ENCODE measurements at regions not wholly inside any gene's neighbourhood (a gene's known extent, or its start where the extent isn't known, plus 50 kb on each side); places are given as distances from the start of the nearest gene placed in this dataset.

- POLR2A ChIA-PET: no interaction called here
- no peak for DNase-seq (ENCODE audit: extremely low spot score)
- no peak for TF ChIP-seq CTCF (IDR thresholded peaks at IDR 0.05; ENCODE audit: control extremely low read depth, extremely low read depth, low read depth, missing control alignments)
- CTCF ChIA-PET: no interaction called here
Observed at GRCh38 chrX:122817321-122817955, 366.6 kb upstream of the GRIA3 start.

- ChIA-PET CTCF (no interaction called here), POLR2A (no interaction called here)
- TF ChIP-seq CTCF (IDR thresholded peaks at IDR 0.05; ENCODE audit: control extremely low read depth, extremely low read depth, low read depth, missing control alignments): no peak
- no peak for DNase-seq (ENCODE audit: extremely low spot score)
Observed at GRCh38 chrX:122818068-122818467, 366.0 kb upstream of the GRIA3 start.

GRCh38 chrX:122833230-122833629 lies 350.8 kb upstream of the GRIA3 start:
- ChIA-PET POLR2A (no interaction called here), CTCF (no interaction called here)

GRCh38 chrX:122835886-122836285 lies 348.2 kb upstream of the GRIA3 start:
- ChIA-PET POLR2A (no interaction called here), CTCF (no interaction called here)
- no peak for TF ChIP-seq CTCF (IDR thresholded peaks at IDR 0.05; ENCODE audit: control extremely low read depth, extremely low read depth, low read depth, missing control alignments)
- no peak for DNase-seq (ENCODE audit: extremely low spot score)

More at GRCh38 chrX:122833230-122833629, 350.8 kb upstream of the GRIA3 start:
- no peak for TF ChIP-seq CTCF (IDR thresholded peaks at IDR 0.05; ENCODE audit: control extremely low read depth, extremely low read depth, low read depth, missing control alignments)
- no peak for DNase-seq (ENCODE audit: extremely low spot score)

- ChIA-PET CTCF (no interaction called here), POLR2A (no interaction called here)
- TF ChIP-seq CTCF (IDR thresholded peaks at IDR 0.05; ENCODE audit: control extremely low read depth, extremely low read depth, low read depth, missing control alignments): no peak
- DNase-seq (ENCODE audit: extremely low spot score): no peak
Observed at GRCh38 chrX:122850326-122850725, 333.8 kb upstream of the GRIA3 start.

GRCh38 chrX:122856205-122856604 lies 327.9 kb upstream of the GRIA3 start:
- DNase-seq (ENCODE audit: extremely low spot score): no peak
- POLR2A ChIA-PET: no interaction called here
- no peak for TF ChIP-seq CTCF (IDR thresholded peaks at IDR 0.05; ENCODE audit: control extremely low read depth, extremely low read depth, low read depth, missing control alignments)
- CTCF ChIA-PET: no interaction called here

- TF ChIP-seq CTCF (IDR thresholded peaks at IDR 0.05; ENCODE audit: control extremely low read depth, extremely low read depth, low read depth, missing control alignments): no peak
- no peak for DNase-seq (ENCODE audit: extremely low spot score)
- ChIA-PET CTCF (no interaction called here), POLR2A (no interaction called here)
Observed at GRCh38 chrX:122857734-122858133, 326.3 kb upstream of the GRIA3 start.
